PC-3 (cell line): ENCODE measurements at regions not wholly inside any gene's neighbourhood (a gene's known extent, or its start where the extent isn't known, plus 50 kb on each side); places are given as distances from the start of the nearest gene placed in this dataset.

ENCODE experiments used
- CTCF ChIP-seq: fragments of 300-600 bp; sonication (generic); conservative IDR thresholded peaks from 2 replicates; pipeline ENCODE4 v1.5.1; 2017; ENCODE audit warnings: antibody characterized with exemption, low read depth, mild to moderate bottlenecking, low read length
- EZH2 ChIP-seq: fragments of 300-600 bp; sonication (generic); IDR thresholded peaks from one replicate; pipeline ENCODE4 v1.6.1; 2017; ENCODE audit warnings: antibody characterized with exemption, mild to moderate bottlenecking, low read length; ENCODE audit not compliant: unreplicated experiment

GRCh38 chr12:118549510-118549980 lies 173.2 kb downstream of the SUDS3 start:
- TF ChIP-seq CTCF (no peak), EZH2 (no peak)
